GM23338 (cell line): ENCODE measurements at regions not wholly inside any gene's neighbourhood (a gene's known extent, or its start where the extent isn't known, plus 50 kb on each side); places are given as distances from the start of the nearest gene placed in this dataset.

ENCODE experiments used
- ATAC-seq: fragments of 200-7000 bp; cut with Tn5 transposase; 3 replicates; pipeline ENCODE4 v1.9.1; 2020
- DNase-seq: peaks from one replicate; pipeline ENCODE4 v3.0.0-alpha.2; 2015; ENCODE audit warnings: low spot score
- H2AFZ ChIP-seq: fragments of 200-600 bp; sonication (generic); 2 replicates; pipeline ENCODE4 v1.8.0; 2016; ENCODE audit warnings: antibody characterized with exemption, mild to moderate bottlenecking, moderate library complexity
- H3F3A ChIP-seq: fragments of 200-600 bp; sonication (generic); replicated peaks from 2 replicates; pipeline ENCODE4 v1.8.0; 2017; ENCODE audit warnings: antibody characterized with exemption, mixed run types, low read depth
- H3K27ac ChIP-seq: fragments of 200-600 bp; sonication (generic); 2 replicates; pipeline ENCODE4 v1.6.1; 2016; ENCODE audit warnings: low read depth
- H3K27me3 ChIP-seq: fragments of 200-600 bp; sonication (generic); 2 replicates; pipeline ENCODE4 v1.8.0; 2016; ENCODE audit warnings: mild to moderate bottlenecking, mixed run types, moderate library complexity; ENCODE audit not compliant: insufficient read depth
- H3K36me3 ChIP-seq: fragments of 200-600 bp; sonication (generic); 2 replicates; pipeline ENCODE4 v1.8.0; 2016; ENCODE audit warnings: mild to moderate bottlenecking; ENCODE audit not compliant: insufficient read depth
- H3K4me1 ChIP-seq: fragments of 200-600 bp; sonication (generic); 2 replicates; pipeline ENCODE4 v1.8.0; 2016; ENCODE audit warnings: mild to moderate bottlenecking, moderate library complexity; ENCODE audit not compliant: insufficient read depth
- H3K4me2 ChIP-seq: fragments of 200-600 bp; sonication (generic); 2 replicates; pipeline ENCODE4 v1.7.1; 2017; ENCODE audit warnings: mixed run types
- H3K4me3 ChIP-seq: fragments of 200-600 bp; sonication (generic); 2 replicates; pipeline ENCODE4 v1.6.1; 2016; ENCODE audit warnings: mixed run types
- H3K79me2 ChIP-seq: fragments of 200-600 bp; sonication (generic); replicated peaks from 2 replicates; pipeline ENCODE4 v1.8.0; 2017; ENCODE audit warnings: mild to moderate bottlenecking; ENCODE audit not compliant: insufficient read depth
- H3K9me2 ChIP-seq: fragments of 200-600 bp; sonication (generic); 2 replicates; pipeline ENCODE4 v1.8.0; 2017; ENCODE audit not compliant: insufficient read depth
- H4K20me1 ChIP-seq: fragments of 200-600 bp; sonication (generic); replicated peaks from 2 replicates; pipeline ENCODE4 v1.8.0; 2017; ENCODE audit warnings: mild to moderate bottlenecking; ENCODE audit not compliant: insufficient read depth
- H3K27ac Mint-ChIP-seq: 2 replicates; pipeline ENCODE4 v1.8.0; 2020; ENCODE audit warnings: inconsistent platforms, mild to moderate bottlenecking, moderate library complexity, mixed read lengths
- H3K27me3 Mint-ChIP-seq: 3 replicates; pipeline ENCODE4 v1.8.0; 2022; ENCODE audit warnings: low read depth, mild to moderate bottlenecking, moderate library complexity, mixed read lengths, inconsistent platforms; ENCODE audit not compliant: insufficient read depth, poor library complexity
- H3K36me3 Mint-ChIP-seq: 3 replicates; pipeline ENCODE4 v1.8.0; 2021; ENCODE audit warnings: low read depth, mild to moderate bottlenecking, inconsistent platforms, moderate library complexity, mixed read lengths
- H3K4me1 Mint-ChIP-seq: 3 replicates; pipeline ENCODE4 v1.8.0; 2020; ENCODE audit warnings: mild to moderate bottlenecking, inconsistent platforms, mixed read lengths
- H3K4me3 Mint-ChIP-seq: 3 replicates; pipeline ENCODE4 v1.8.0; 2021; ENCODE audit warnings: moderate library complexity, mild to moderate bottlenecking, inconsistent platforms, mixed read lengths
- H3K9me3 Mint-ChIP-seq: 3 replicates; pipeline ENCODE4 v1.8.0; 2020; ENCODE audit warnings: moderate library complexity, mild to moderate bottlenecking, inconsistent platforms, mixed read lengths
- ETS1 ChIP-seq: IDR thresholded peaks from 2 replicates; pipeline ENCODE4 v1.6.1; 2016; ENCODE audit warnings: antibody characterized with exemption
- EZH2phosphoT487 ChIP-seq: fragments of 200-600 bp; sonication (generic); IDR thresholded peaks from one replicate; pipeline ENCODE4 v1.8.1; 2018; ENCODE audit warnings: antibody characterized with exemption; ENCODE audit not compliant: unreplicated experiment
- JUNB ChIP-seq: IDR thresholded peaks from one replicate; pipeline ENCODE4 v1.6.1; 2016; ENCODE audit warnings: antibody characterized with exemption; ENCODE audit not compliant: unreplicated experiment
- REST ChIP-seq: IDR thresholded peaks from one replicate; pipeline ENCODE4 v1.6.1; 2018; ENCODE audit warnings: antibody characterized with exemption; ENCODE audit not compliant: unreplicated experiment
- ZNF114 ChIP-seq: fragments of 250-450 bp; sonication (Bioruptor Pico); IDR thresholded peaks from 2 replicates; pipeline ENCODE4 v1.5.0; 2020; ENCODE audit warnings: mild to moderate bottlenecking, moderate library complexity
- TF ChIP-seq, protein P1 (sequence below): fragments of 250-450 bp; sonication (Bioruptor Pico); IDR thresholded peaks from 2 replicates; pipeline ENCODE4 v1.5.0; 2020; ENCODE audit warnings: mild to moderate bottlenecking, moderate library complexity

DNA sequence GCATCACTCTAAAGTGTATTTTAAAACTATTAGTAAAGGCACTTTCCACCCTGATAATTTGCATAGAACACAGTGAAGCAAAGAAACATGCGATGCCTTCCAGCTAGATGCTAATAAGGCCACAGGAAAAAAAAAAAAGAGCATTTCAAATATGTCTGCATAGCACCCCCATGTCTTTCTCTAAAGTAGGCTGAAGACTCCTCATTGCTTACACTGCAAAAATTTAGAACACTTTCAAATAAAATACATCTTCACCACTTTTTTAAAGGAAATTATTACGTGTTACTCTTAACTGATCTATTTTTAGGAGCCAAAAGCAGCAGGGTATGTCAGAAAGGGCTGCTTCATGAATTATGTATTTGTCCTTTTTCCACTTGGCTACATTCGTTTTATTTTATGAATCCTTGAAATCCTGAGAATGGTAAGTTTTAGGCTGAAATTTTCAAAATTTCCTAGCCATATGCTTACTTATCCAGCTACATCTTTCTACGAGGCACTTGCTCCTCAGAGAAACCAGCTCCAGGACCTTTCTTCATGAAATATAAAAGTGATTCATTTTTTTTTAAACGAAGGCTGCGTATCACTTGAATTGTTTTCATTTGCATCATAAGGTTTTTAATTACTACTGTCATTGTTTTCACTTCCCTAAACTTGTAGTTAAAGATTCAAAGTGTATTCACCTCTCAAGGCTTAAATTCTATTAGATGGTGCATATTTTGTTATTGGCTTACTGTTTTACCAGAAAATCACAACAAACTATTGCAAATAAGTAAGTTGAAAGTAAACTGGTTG, 513.0 kb downstream of the PTPRC start:
- Histone ChIP-seq H3K36me3 (no peaks in the 10 kb centered on the region), H4K20me1 (no peaks in the 10 kb centered on the region), H2AFZ (no peak overlapping the region; the same call in 1 of the 2 replicates), H3K9me2 (0 out of 2 replicates have a peak, but pooled peaks cover under 1% of the 10 kb centered on the region), H3K27ac (peak overlapping the region; percentile 20; the same call in 1 of the 2 replicates), H3K4me3 (no peak overlapping the region), H3K79me2 (no peaks in the 10 kb centered on the region), H3K27me3 (no peaks in the 10 kb centered on the region), H3K4me1 (peaks cover 23% of the 10 kb centered on the region), H3F3A (no peaks in the 10 kb centered on the region), H3K4me2 (peak overlapping the region; percentile 36)
- no peak for DNase-seq
- Mint-ChIP-seq H3K4me3 (no peak overlapping the region), H3K36me3 (no peaks in the 10 kb centered on the region), H3K27me3 (peaks cover 1% of the 10 kb centered on the region), H3K4me1 (peaks cover 21% of the 10 kb centered on the region), H3K27ac (peak overlapping the region; percentile 21; the same call in 1 of the 2 replicates), H3K9me3 (no peaks in the 10 kb centered on the region)
- TF ChIP-seq, protein P1, sequence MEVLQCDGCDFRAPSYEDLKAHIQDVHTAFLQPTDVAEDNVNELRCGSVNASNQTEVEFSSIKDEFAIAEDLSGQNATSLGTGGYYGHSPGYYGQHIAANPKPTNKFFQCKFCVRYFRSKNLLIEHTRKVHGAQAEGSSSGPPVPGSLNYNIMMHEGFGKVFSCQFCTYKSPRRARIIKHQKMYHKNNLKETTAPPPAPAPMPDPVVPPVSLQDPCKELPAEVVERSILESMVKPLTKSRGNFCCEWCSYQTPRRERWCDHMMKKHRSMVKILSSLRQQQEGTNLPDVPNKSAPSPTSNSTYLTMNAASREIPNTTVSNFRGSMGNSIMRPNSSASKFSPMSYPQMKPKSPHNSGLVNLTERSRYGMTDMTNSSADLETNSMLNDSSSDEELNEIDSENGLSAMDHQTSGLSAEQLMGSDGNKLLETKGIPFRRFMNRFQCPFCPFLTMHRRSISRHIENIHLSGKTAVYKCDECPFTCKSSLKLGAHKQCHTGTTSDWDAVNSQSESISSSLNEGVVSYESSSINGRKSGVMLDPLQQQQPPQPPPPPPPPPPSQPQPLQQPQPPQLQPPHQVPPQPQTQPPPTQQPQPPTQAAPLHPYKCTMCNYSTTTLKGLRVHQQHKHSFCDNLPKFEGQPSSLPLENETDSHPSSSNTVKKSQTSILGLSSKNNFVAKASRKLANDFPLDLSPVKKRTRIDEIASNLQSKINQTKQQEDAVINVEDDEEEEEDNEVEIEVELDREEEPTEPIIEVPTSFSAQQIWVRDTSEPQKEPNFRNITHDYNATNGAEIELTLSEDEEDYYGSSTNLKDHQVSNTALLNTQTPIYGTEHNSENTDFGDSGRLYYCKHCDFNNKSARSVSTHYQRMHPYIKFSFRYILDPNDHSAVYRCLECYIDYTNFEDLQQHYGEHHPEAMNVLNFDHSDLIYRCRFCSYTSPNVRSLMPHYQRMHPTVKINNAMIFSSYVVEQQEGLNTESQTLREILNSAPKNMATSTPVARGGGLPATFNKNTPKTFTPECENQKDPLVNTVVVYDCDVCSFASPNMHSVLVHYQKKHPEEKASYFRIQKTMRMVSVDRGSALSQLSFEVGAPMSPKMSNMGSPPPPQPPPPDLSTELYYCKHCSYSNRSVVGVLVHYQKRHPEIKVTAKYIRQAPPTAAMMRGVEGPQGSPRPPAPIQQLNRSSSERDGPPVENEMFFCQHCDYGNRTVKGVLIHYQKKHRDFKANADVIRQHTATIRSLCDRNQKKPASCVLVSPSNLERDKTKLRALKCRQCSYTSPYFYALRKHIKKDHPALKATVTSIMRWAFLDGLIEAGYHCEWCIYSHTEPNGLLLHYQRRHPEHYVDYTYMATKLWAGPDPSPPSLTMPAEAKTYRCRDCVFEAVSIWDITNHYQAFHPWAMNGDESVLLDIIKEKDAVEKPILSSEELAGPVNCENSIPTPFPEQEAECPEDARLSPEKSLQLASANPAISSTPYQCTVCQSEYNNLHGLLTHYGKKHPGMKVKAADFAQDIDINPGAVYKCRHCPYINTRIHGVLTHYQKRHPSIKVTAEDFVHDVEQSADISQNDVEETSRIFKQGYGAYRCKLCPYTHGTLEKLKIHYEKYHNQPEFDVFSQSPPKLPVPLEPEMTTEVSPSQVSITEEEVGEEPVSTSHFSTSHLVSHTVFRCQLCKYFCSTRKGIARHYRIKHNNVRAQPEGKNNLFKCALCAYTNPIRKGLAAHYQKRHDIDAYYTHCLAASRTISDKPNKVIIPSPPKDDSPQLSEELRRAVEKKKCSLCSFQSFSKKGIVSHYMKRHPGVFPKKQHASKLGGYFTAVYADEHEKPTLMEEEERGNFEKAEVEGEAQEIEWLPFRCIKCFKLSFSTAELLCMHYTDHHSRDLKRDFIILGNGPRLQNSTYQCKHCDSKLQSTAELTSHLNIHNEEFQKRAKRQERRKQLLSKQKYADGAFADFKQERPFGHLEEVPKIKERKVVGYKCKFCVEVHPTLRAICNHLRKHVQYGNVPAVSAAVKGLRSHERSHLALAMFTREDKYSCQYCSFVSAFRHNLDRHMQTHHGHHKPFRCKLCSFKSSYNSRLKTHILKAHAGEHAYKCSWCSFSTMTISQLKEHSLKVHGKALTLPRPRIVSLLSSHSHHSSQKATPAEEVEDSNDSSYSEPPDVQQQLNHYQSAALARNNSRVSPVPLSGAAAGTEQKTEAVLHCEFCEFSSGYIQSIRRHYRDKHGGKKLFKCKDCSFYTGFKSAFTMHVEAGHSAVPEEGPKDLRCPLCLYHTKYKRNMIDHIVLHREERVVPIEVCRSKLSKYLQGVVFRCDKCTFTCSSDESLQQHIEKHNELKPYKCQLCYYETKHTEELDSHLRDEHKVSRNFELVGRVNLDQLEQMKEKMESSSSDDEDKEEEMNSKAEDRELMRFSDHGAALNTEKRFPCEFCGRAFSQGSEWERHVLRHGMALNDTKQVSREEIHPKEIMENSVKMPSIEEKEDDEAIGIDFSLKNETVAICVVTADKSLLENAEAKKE (CRISPR knock-in tag): no peak
- TF ChIP-seq REST (no peak), EZH2phosphoT487 (no peak), JUNB (no peak), ETS1 (no peak), ZNF114 (CRISPR knock-in tag) (no peak)
- no peak for ATAC-seq
